ENCODE measurements at regions not wholly inside any gene's neighbourhood (a gene's known extent, or its start where the extent isn't known, plus 50 kb on each side); places are given as distances from the start of the nearest gene placed in this dataset.
"Not testable (repeated sequence)": the region's sequence is repeated elsewhere in the genome, so short reads cannot be mapped to it uniquely, and the experiment has no call there.

- Histone ChIP-seq H3K9me3 (ENCODE audit: control insufficient read depth, low read length) (peaks cover 4% of the 10 kb centered on the region), H3K27me3 (replicated peaks; ENCODE audit: control insufficient read depth, insufficient read depth, low read length) (no peaks in the 10 kb centered on the region), H3K4me3 (ENCODE audit: low read length) (no peak overlapping the region), H3K4me1 (ENCODE audit: control insufficient read depth, insufficient read depth, low read length) (peaks cover 18% of the 10 kb centered on the region), H3K9ac (ENCODE audit: low read length) (no peak overlapping the region), H3K36me3 (ENCODE audit: control insufficient read depth, insufficient read depth, low read length, severe bottlenecking) (no peaks in the 10 kb centered on the region)
- peak; percentile 10 for DNase-seq (ENCODE audit: low read depth)
Measured at GRCh38 chr4:174071595-174071994, 211.9 kb downstream of the FBXO8 start.

- Histone ChIP-seq H3K27me3 (replicated peaks; ENCODE audit: control insufficient read depth, insufficient read depth, low read length) (no peaks in the 10 kb centered on the region), H3K36me3 (ENCODE audit: control insufficient read depth, insufficient read depth, low read length, severe bottlenecking) (no peaks in the 10 kb centered on the region), H3K9me3 (ENCODE audit: control insufficient read depth, low read length) (peaks cover 4% of the 10 kb centered on the region), H3K4me3 (ENCODE audit: low read length) (no peak overlapping the region), H3K4me1 (ENCODE audit: control insufficient read depth, insufficient read depth, low read length) (peaks cover 18% of the 10 kb centered on the region), H3K9ac (ENCODE audit: low read length) (no peak overlapping the region)
- no peak for DNase-seq (ENCODE audit: low read depth)
Measured at GRCh38 chr4:174069848-174070330, 213.6 kb downstream of the FBXO8 start.

- no peak for DNase-seq (ENCODE audit: low read depth)
- Histone ChIP-seq H3K9ac (ENCODE audit: low read length) (no peak overlapping the region), H3K4me3 (ENCODE audit: low read length) (no peak overlapping the region)
Measured at GRCh38 chr4:174066611-174067205, 216.8 kb downstream of the FBXO8 start.

GRCh38 chr4:174062831-174063230, 220.6 kb downstream of the FBXO8 start:
- DNase-seq (ENCODE audit: low read depth): peak; percentile 42
- no peak overlapping the region for H3K9ac ChIP-seq (ENCODE audit: low read length)
- no peaks in the 10 kb centered on the region for H3K36me3 ChIP-seq (ENCODE audit: control insufficient read depth, insufficient read depth, low read length, severe bottlenecking)
- no peak overlapping the region for H3K4me3 ChIP-seq (ENCODE audit: low read length)
- H3K9me3 ChIP-seq (ENCODE audit: control insufficient read depth, low read length): peaks cover 8% of the 10 kb centered on the region
- no peaks in the 10 kb centered on the region for H3K4me1 ChIP-seq (ENCODE audit: control insufficient read depth, insufficient read depth, low read length)
- H3K27me3 ChIP-seq (replicated peaks; ENCODE audit: control insufficient read depth, insufficient read depth, low read length): no peaks in the 10 kb centered on the region

More at GRCh38 chr4:174066611-174067205, 216.8 kb downstream of the FBXO8 start:
- H3K27me3 ChIP-seq (replicated peaks; ENCODE audit: control insufficient read depth, insufficient read depth, low read length): no peaks in the 10 kb centered on the region
- no peaks in the 10 kb centered on the region for H3K9me3 ChIP-seq (ENCODE audit: control insufficient read depth, low read length)
- peaks cover 18% of the 10 kb centered on the region for H3K4me1 ChIP-seq (ENCODE audit: control insufficient read depth, insufficient read depth, low read length)
- no peaks in the 10 kb centered on the region for H3K36me3 ChIP-seq (ENCODE audit: control insufficient read depth, insufficient read depth, low read length, severe bottlenecking)

- Histone ChIP-seq H3K9me3 (ENCODE audit: control insufficient read depth, low read length) (peaks cover 8% of the 10 kb centered on the region), H3K4me3 (ENCODE audit: low read length) (no peak overlapping the region), H3K4me1 (ENCODE audit: control insufficient read depth, insufficient read depth, low read length) (no peaks in the 10 kb centered on the region), H3K9ac (ENCODE audit: low read length) (no peak overlapping the region), H3K36me3 (ENCODE audit: control insufficient read depth, insufficient read depth, low read length, severe bottlenecking) (no peaks in the 10 kb centered on the region), H3K27me3 (replicated peaks; ENCODE audit: control insufficient read depth, insufficient read depth, low read length) (no peaks in the 10 kb centered on the region)
- no peak for DNase-seq (ENCODE audit: low read depth)
Measured at GRCh38 chr4:174061026-174061425, 222.4 kb downstream of the FBXO8 start.

GRCh38 chr4:174058846-174059245, 224.6 kb downstream of the FBXO8 start:
- peaks cover 8% of the 10 kb centered on the region for H3K9me3 ChIP-seq (ENCODE audit: control insufficient read depth, low read length)
- no peak overlapping the region for H3K9ac ChIP-seq (ENCODE audit: low read length)
- no peak overlapping the region for H3K4me3 ChIP-seq (ENCODE audit: low read length)
- H3K27me3 ChIP-seq (replicated peaks; ENCODE audit: control insufficient read depth, insufficient read depth, low read length): no peaks in the 10 kb centered on the region
- no peaks in the 10 kb centered on the region for H3K4me1 ChIP-seq (ENCODE audit: control insufficient read depth, insufficient read depth, low read length)
- DNase-seq (ENCODE audit: low read depth): no peak
- no peaks in the 10 kb centered on the region for H3K36me3 ChIP-seq (ENCODE audit: control insufficient read depth, insufficient read depth, low read length, severe bottlenecking)

GRCh38 chr4:174056959-174057358, 226.5 kb downstream of the FBXO8 start:
- Histone ChIP-seq H3K4me1 (ENCODE audit: control insufficient read depth, insufficient read depth, low read length) (no peaks in the 10 kb centered on the region), H3K36me3 (ENCODE audit: control insufficient read depth, insufficient read depth, low read length, severe bottlenecking) (no peaks in the 10 kb centered on the region), H3K9ac (ENCODE audit: low read length) (no peak overlapping the region), H3K27me3 (replicated peaks; ENCODE audit: control insufficient read depth, insufficient read depth, low read length) (no peaks in the 10 kb centered on the region), H3K4me3 (ENCODE audit: low read length) (no peak overlapping the region), H3K9me3 (ENCODE audit: control insufficient read depth, low read length) (peaks cover 8% of the 10 kb centered on the region)
- no peak for DNase-seq (ENCODE audit: low read depth)

- H3K36me3 ChIP-seq (ENCODE audit: control insufficient read depth, insufficient read depth, low read length, severe bottlenecking): no peaks in the 10 kb centered on the region
- H3K9me3 ChIP-seq (ENCODE audit: control insufficient read depth, low read length): peaks cover 3% of the 10 kb centered on the region
- no peaks in the 10 kb centered on the region for H3K4me1 ChIP-seq (ENCODE audit: control insufficient read depth, insufficient read depth, low read length)
- H3K4me3 ChIP-seq (ENCODE audit: low read length): no peak overlapping the region
- no peak overlapping the region for H3K9ac ChIP-seq (ENCODE audit: low read length)
- no peaks in the 10 kb centered on the region for H3K27me3 ChIP-seq (replicated peaks; ENCODE audit: control insufficient read depth, insufficient read depth, low read length)
- no peak for DNase-seq (ENCODE audit: low read depth)
Measured at GRCh38 chr4:174055344-174055743, 228.1 kb downstream of the FBXO8 start.

- Histone ChIP-seq H3K27me3 (replicated peaks; ENCODE audit: control insufficient read depth, insufficient read depth, low read length) (no peaks in the 10 kb centered on the region), H3K9ac (ENCODE audit: low read length) (no peak overlapping the region), H3K9me3 (ENCODE audit: control insufficient read depth, low read length) (peaks cover 3% of the 10 kb centered on the region), H3K4me1 (ENCODE audit: control insufficient read depth, insufficient read depth, low read length) (no peaks in the 10 kb centered on the region), H3K36me3 (ENCODE audit: control insufficient read depth, insufficient read depth, low read length, severe bottlenecking) (no peaks in the 10 kb centered on the region), H3K4me3 (ENCODE audit: low read length) (no peak overlapping the region)
- no peak for DNase-seq (ENCODE audit: low read depth)
Measured at GRCh38 chr4:174053895-174054294, 229.6 kb downstream of the FBXO8 start.

GRCh38 chr4:174047363-174047762, 236.1 kb downstream of the FBXO8 start:
- H3K4me1 ChIP-seq (ENCODE audit: control insufficient read depth, insufficient read depth, low read length): peaks cover 5% of the 10 kb centered on the region
- no peak overlapping the region for H3K9ac ChIP-seq (ENCODE audit: low read length)
- no peaks in the 10 kb centered on the region for H3K9me3 ChIP-seq (ENCODE audit: control insufficient read depth, low read length)
- no peak overlapping the region for H3K4me3 ChIP-seq (ENCODE audit: low read length)
- no peaks in the 10 kb centered on the region for H3K27me3 ChIP-seq (replicated peaks; ENCODE audit: control insufficient read depth, insufficient read depth, low read length)
- H3K36me3 ChIP-seq (ENCODE audit: control insufficient read depth, insufficient read depth, low read length, severe bottlenecking): no peaks in the 10 kb centered on the region
- DNase-seq (ENCODE audit: low read depth): no peak

GRCh38 chr4:174045829-174046228, 237.6 kb downstream of the FBXO8 start:
- not testable (repeated sequence) for DNase-seq (ENCODE audit: low read depth); H3K9ac ChIP-seq (ENCODE audit: low read length); H3K4me3 ChIP-seq (ENCODE audit: low read length); H3K9me3 ChIP-seq (ENCODE audit: control insufficient read depth, low read length); H3K36me3 ChIP-seq (ENCODE audit: control insufficient read depth, insufficient read depth, low read length, severe bottlenecking); H3K27me3 ChIP-seq (replicated peaks; ENCODE audit: control insufficient read depth, insufficient read depth, low read length)
- H3K4me1 ChIP-seq (ENCODE audit: control insufficient read depth, insufficient read depth, low read length): peaks cover 11% of the 10 kb centered on the region

GRCh38 chr4:174045381-174045780, 238.1 kb downstream of the FBXO8 start:
- no peak overlapping the region for H3K9ac ChIP-seq (ENCODE audit: low read length)
- H3K4me3 ChIP-seq (ENCODE audit: low read length): no peak overlapping the region
- peaks cover 11% of the 10 kb centered on the region for H3K4me1 ChIP-seq (ENCODE audit: control insufficient read depth, insufficient read depth, low read length)
- H3K27me3 ChIP-seq (replicated peaks; ENCODE audit: control insufficient read depth, insufficient read depth, low read length): no peaks in the 10 kb centered on the region
- no peak for DNase-seq (ENCODE audit: low read depth)
- no peaks in the 10 kb centered on the region for H3K36me3 ChIP-seq (ENCODE audit: control insufficient read depth, insufficient read depth, low read length, severe bottlenecking)
- H3K9me3 ChIP-seq (ENCODE audit: control insufficient read depth, low read length): no peaks in the 10 kb centered on the region

All from adipocyte (in vitro differentiated cells).